D721Med (cell line): ENCODE measurements at regions not wholly inside any gene's neighbourhood (a gene's known extent, or its start where the extent isn't known, plus 50 kb on each side); places are given as distances from the start of the nearest gene placed in this dataset.

Experiments
- DNase-seq: peaks from one replicate; pipeline ENCODE4 v3.0.0; 2011; ENCODE audit warnings: low spot score; ENCODE audit not compliant: insufficient read length
- FAIRE-seq: peaks from 2 replicates; lab custom pipeline; 2011; peaks lifted over from hg19 to GRCh38; lab: Jason Lieb, UNC
- CTCF ChIP-seq: IDR thresholded peaks from 2 replicates; pipeline ENCODE4 v1.5.1; 2012; ENCODE audit warnings: mild to moderate bottlenecking, control low read depth; ENCODE audit not compliant: insufficient read depth; ENCODE audit errors: missing control alignments

- DNase-seq, result no peak
- no peak for FAIRE-seq
- no peak for TF ChIP-seq CTCF
Measured at GRCh38 chr5:60162441-60162840, 268.9 kb upstream of the PDE4D start.

GRCh38 chr5:60161340-60161934, 267.9 kb upstream of the PDE4D start:
- no peak for DNase-seq
- FAIRE-seq, result peak; percentile 77
- TF ChIP-seq CTCF, result peak; percentile 46

GRCh38 chr5:60149081-60149480, 255.6 kb upstream of the PDE4D start:
- FAIRE-seq (no peak), DNase-seq (no peak)
- no peak for TF ChIP-seq CTCF

- no peak for FAIRE-seq
Measured at GRCh38 chr5:60148366-60148765, 254.8 kb upstream of the PDE4D start.

GRCh38 chr5:60147791-60148190, 254.3 kb upstream of the PDE4D start:
- TF ChIP-seq CTCF, result no peak

More at GRCh38 chr5:60148366-60148765, 254.8 kb upstream of the PDE4D start:
- no peak for TF ChIP-seq CTCF
- DNase-seq, result no peak

GRCh38 chr5:60143942-60144549, 250.5 kb upstream of the PDE4D start:
- FAIRE-seq, result no peak

More at GRCh38 chr5:60147791-60148190, 254.3 kb upstream of the PDE4D start:
- no peak for DNase-seq
- no peak for FAIRE-seq

More at GRCh38 chr5:60143942-60144549, 250.5 kb upstream of the PDE4D start:
- DNase-seq, result no peak
- TF ChIP-seq CTCF, result no peak
